ENCODE measurements at regions not wholly inside any gene's neighbourhood (a gene's known extent, or its start where the extent isn't known, plus 50 kb on each side); places are given as distances from the start of the nearest gene placed in this dataset.

GRCh38 chr4:29908276-29908675 lies 811.9 kb upstream of the PCDH7 start:
- no peak for TF ChIP-seq EZH2phosphoT487 (IDR thresholded peaks at IDR 0.05; ENCODE audit: insufficient read depth, low read depth)
- no peak for TF ChIP-seq EZH2 (IDR thresholded peaks at IDR 0.05; ENCODE audit: insufficient read depth, poor library complexity, severe bottlenecking)
